ENCODE measurements at regions not wholly inside any gene's neighbourhood (a gene's known extent, or its start where the extent isn't known, plus 50 kb on each side); places are given as distances from the start of the nearest gene placed in this dataset.

GRCh38 chr14:100423317-100424010 is 100.3 kb downstream of the SLC25A47 start:
- no peaks in the 10 kb centered on the region for H3K4me1 ChIP-seq (ENCODE audit: control insufficient read depth, insufficient read depth, low read length, poor library complexity, severe bottlenecking)
- peaks cover 0 to 26% (median 14%) of the 10 kb centered on the region in 4 donors for H3K4me1 Mint-ChIP-seq
- H3K27ac ChIP-seq (ENCODE audit: insufficient read depth, low read length, poor library complexity, severe bottlenecking): no peak overlapping the region
- H3K9me3 Mint-ChIP-seq: peaks cover 0 to 1% (median 0%) of the 10 kb centered on the region in 7 donors
- no peak for DNase-seq
- no peaks in the 10 kb centered on the region for H3K36me3 ChIP-seq (ENCODE audit: control insufficient read depth, insufficient read depth, low read length)
- no peak overlapping the region for H3K4me3 ChIP-seq (ENCODE audit: low read depth, low read length)
- no peak for ATAC-seq (ENCODE audit: low read depth in 2 of 2)
- H3K27ac Mint-ChIP-seq: peak overlapping the region in 1 of 3 donors; percentile 8
- H3K4me3 Mint-ChIP-seq: no peak overlapping the region
- no peaks in the 10 kb centered on the region for H3K27me3 ChIP-seq (ENCODE audit: control insufficient read depth, insufficient read depth, low read length)
- H3K27me3 Mint-ChIP-seq: no peaks in the 10 kb centered on the region
- H3K36me3 Mint-ChIP-seq: peaks cover 5% of the 10 kb centered on the region
- H3K9me3 ChIP-seq (ENCODE audit: control insufficient read depth in 2 of 2, low read length in 2 of 2): no peaks in the 10 kb centered on the region

GRCh38 chr14:100424504-100425428 is 101.6 kb downstream of the SLC25A47 start:
- H3K27me3 Mint-ChIP-seq: no peaks in the 10 kb centered on the region
- no peak overlapping the region for H3K4me3 ChIP-seq (ENCODE audit: low read depth, low read length)
- H3K36me3 Mint-ChIP-seq: peaks cover 10% of the 10 kb centered on the region
- H3K27me3 ChIP-seq (ENCODE audit: control insufficient read depth, insufficient read depth, low read length): no peaks in the 10 kb centered on the region
- H3K4me3 Mint-ChIP-seq: no peak overlapping the region
- peaks cover 0 to 24% (median 13%) of the 10 kb centered on the region in 4 donors for H3K4me1 Mint-ChIP-seq
- DNase-seq (peak in 1 of 3 donors; percentile 28), ATAC-seq (ENCODE audit: low read depth in 2 of 2) (no peak)
- H3K27ac ChIP-seq (ENCODE audit: insufficient read depth, low read length, poor library complexity, severe bottlenecking): no peak overlapping the region
- H3K36me3 ChIP-seq (ENCODE audit: control insufficient read depth, insufficient read depth, low read length): no peaks in the 10 kb centered on the region
- H3K9me3 Mint-ChIP-seq: no peaks in the 10 kb centered on the region
- no peaks in the 10 kb centered on the region for H3K4me1 ChIP-seq (ENCODE audit: control insufficient read depth, insufficient read depth, low read length, poor library complexity, severe bottlenecking)
- peak overlapping the region in 2 of 3 donors; percentile 38 to 89 for H3K27ac Mint-ChIP-seq
- no peaks in the 10 kb centered on the region for H3K9me3 ChIP-seq (ENCODE audit: control insufficient read depth in 2 of 2, low read length in 2 of 2)

DNA sequence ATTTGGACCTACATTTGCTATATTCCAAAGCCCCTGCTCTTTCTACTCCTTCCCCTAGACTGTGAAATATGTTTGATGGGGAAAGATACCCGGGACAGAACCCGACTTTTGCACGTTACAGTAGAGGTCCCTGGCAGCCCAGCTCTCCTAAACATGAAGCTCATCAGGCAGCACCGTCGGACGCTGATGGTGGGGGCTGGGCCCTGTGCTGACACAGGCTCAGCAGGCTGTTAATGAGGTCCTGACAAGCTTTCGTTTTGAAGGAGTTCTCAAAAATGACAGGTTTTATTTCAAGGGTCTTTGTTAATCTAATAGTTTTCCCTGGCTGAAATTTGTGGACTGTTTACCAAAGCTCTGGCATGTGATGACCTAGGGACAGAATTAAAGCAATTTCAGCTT is 102.3 kb downstream of the SLC25A47 start:
- no peaks in the 10 kb centered on the region for H3K9me3 Mint-ChIP-seq
- H3K36me3 Mint-ChIP-seq: peaks cover 14% of the 10 kb centered on the region
- no peaks in the 10 kb centered on the region for H3K27me3 ChIP-seq (ENCODE audit: control insufficient read depth, insufficient read depth, low read length)
- H3K4me3 Mint-ChIP-seq: no peak overlapping the region
- no peaks in the 10 kb centered on the region for H3K36me3 ChIP-seq (ENCODE audit: control insufficient read depth, insufficient read depth, low read length)
- no peaks in the 10 kb centered on the region for H3K9me3 ChIP-seq (ENCODE audit: control insufficient read depth in 2 of 2, low read length in 2 of 2)
- H3K4me1 ChIP-seq (ENCODE audit: control insufficient read depth, insufficient read depth, low read length, poor library complexity, severe bottlenecking): no peaks in the 10 kb centered on the region
- no peak overlapping the region for H3K27ac ChIP-seq (ENCODE audit: insufficient read depth, low read length, poor library complexity, severe bottlenecking)
- H3K27ac Mint-ChIP-seq: no peak overlapping the region
- peaks cover 0 to 21% (median 13%) of the 10 kb centered on the region in 4 donors for H3K4me1 Mint-ChIP-seq
- no peak overlapping the region for H3K4me3 ChIP-seq (ENCODE audit: low read depth, low read length)
- no peaks in the 10 kb centered on the region for H3K27me3 Mint-ChIP-seq
- ATAC-seq (ENCODE audit: low read depth in 2 of 2) (no peak), DNase-seq (no peak)

GRCh38 chr14:100426314-100426713 is 103.2 kb downstream of the SLC25A47 start:
- H3K27me3 ChIP-seq (ENCODE audit: control insufficient read depth, insufficient read depth, low read length): no peaks in the 10 kb centered on the region
- no peaks in the 10 kb centered on the region for H3K36me3 ChIP-seq (ENCODE audit: control insufficient read depth, insufficient read depth, low read length)
- no peaks in the 10 kb centered on the region for H3K4me1 ChIP-seq (ENCODE audit: control insufficient read depth, insufficient read depth, low read length, poor library complexity, severe bottlenecking)
- Mint-ChIP-seq H3K36me3 (peaks cover 15% of the 10 kb centered on the region), H3K4me3 (no peak overlapping the region), H3K9me3 (no peaks in the 10 kb centered on the region), H3K27ac (no peak overlapping the region), H3K4me1 (peaks cover 0 to 16% (median 12%) of the 10 kb centered on the region in 4 donors), H3K27me3 (no peaks in the 10 kb centered on the region)
- no peak for DNase-seq
- H3K27ac ChIP-seq (ENCODE audit: insufficient read depth, low read length, poor library complexity, severe bottlenecking): no peak overlapping the region
- H3K9me3 ChIP-seq (ENCODE audit: control insufficient read depth in 2 of 2, low read length in 2 of 2): no peaks in the 10 kb centered on the region
- no peak overlapping the region for H3K4me3 ChIP-seq (ENCODE audit: low read depth, low read length)
- no peak for ATAC-seq (ENCODE audit: low read depth in 2 of 2)

DNA sequence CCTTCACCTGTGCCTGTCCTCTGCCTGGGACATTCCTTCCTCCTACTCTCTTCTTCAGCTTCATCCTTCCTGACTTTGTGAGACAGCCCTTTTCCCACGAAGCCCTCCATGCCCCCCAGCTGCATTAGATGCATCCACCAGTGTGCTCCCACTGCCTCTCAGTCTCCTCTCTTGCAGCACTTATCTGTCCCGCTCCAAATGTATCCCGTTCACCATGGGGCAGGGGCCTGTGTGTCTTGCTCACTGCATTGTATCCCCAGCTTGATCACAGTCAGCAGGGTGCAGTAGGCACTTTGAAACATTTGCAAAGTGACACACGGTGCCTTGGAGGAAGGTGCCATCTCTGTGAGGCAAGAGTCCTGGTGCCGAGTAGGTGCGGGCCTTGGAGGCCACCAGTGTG is 104.0 kb downstream of the SLC25A47 start:
- no peaks in the 10 kb centered on the region for H3K27me3 Mint-ChIP-seq
- peak overlapping the region in 2 of 3 donors; percentile 36 to 82 for H3K27ac Mint-ChIP-seq
- Histone ChIP-seq H3K27ac (ENCODE audit: insufficient read depth, low read length, poor library complexity, severe bottlenecking) (no peak overlapping the region), H3K4me1 (ENCODE audit: control insufficient read depth, insufficient read depth, low read length, poor library complexity, severe bottlenecking) (no peaks in the 10 kb centered on the region), H3K27me3 (ENCODE audit: control insufficient read depth, insufficient read depth, low read length) (no peaks in the 10 kb centered on the region), H3K36me3 (ENCODE audit: control insufficient read depth, insufficient read depth, low read length) (no peaks in the 10 kb centered on the region), H3K9me3 (ENCODE audit: control insufficient read depth in 2 of 2, low read length in 2 of 2) (no peaks in the 10 kb centered on the region), H3K4me3 (ENCODE audit: low read depth, low read length) (no peak overlapping the region)
- ATAC-seq (ENCODE audit: low read depth in 2 of 2): no peak
- H3K4me1 Mint-ChIP-seq: peaks cover 0 to 13% (median 11%) of the 10 kb centered on the region in 4 donors
- H3K9me3 Mint-ChIP-seq: no peaks in the 10 kb centered on the region
- peaks cover 15% of the 10 kb centered on the region for H3K36me3 Mint-ChIP-seq
- H3K4me3 Mint-ChIP-seq: no peak overlapping the region
- DNase-seq: no peak

- no peak overlapping the region for H3K4me3 ChIP-seq (ENCODE audit: low read depth, low read length)
- Mint-ChIP-seq H3K27me3 (no peaks in the 10 kb centered on the region), H3K4me1 (peaks cover 0 to 13% (median 9%) of the 10 kb centered on the region in 4 donors), H3K4me3 (no peak overlapping the region), H3K27ac (no peak overlapping the region), H3K36me3 (peaks cover 15% of the 10 kb centered on the region), H3K9me3 (no peaks in the 10 kb centered on the region)
- no peaks in the 10 kb centered on the region for H3K27me3 ChIP-seq (ENCODE audit: control insufficient read depth, insufficient read depth, low read length)
- no peak overlapping the region for H3K27ac ChIP-seq (ENCODE audit: insufficient read depth, low read length, poor library complexity, severe bottlenecking)
- no peaks in the 10 kb centered on the region for H3K9me3 ChIP-seq (ENCODE audit: control insufficient read depth in 2 of 2, low read length in 2 of 2)
- no peaks in the 10 kb centered on the region for H3K4me1 ChIP-seq (ENCODE audit: control insufficient read depth, insufficient read depth, low read length, poor library complexity, severe bottlenecking)
- H3K36me3 ChIP-seq (ENCODE audit: control insufficient read depth, insufficient read depth, low read length): no peaks in the 10 kb centered on the region
- ATAC-seq (ENCODE audit: low read depth in 2 of 2) (no peak), DNase-seq (no peak)
These were observed 105.6 kb downstream of the SLC25A47 start for GRCh38 chr14:100428727-100429126.

DNA sequence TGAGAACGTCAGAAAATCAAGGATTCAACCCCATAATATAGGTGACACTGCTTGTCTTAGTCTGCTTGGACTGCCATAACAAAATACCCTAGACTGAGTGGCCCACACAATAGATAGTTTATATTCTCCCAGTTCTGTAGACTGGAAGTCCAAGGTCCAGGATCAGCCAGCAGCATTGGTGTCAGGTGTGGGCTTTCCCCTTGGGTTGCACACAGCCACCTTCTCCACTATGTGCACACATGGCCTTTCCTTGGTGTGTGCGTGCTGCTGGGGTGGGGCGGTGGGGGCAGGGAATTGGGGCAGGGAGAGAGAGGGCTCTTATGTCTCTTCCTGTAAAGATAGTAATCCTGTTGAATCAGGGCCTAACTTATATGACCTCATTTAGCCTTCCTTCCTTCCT is 106.4 kb downstream of the SLC25A47 start:
- Mint-ChIP-seq H3K4me3 (no peak overlapping the region), H3K27ac (no peak overlapping the region), H3K9me3 (no peaks in the 10 kb centered on the region), H3K4me1 (peaks cover 0 to 13% (median 11%) of the 10 kb centered on the region in 4 donors), H3K36me3 (peaks cover 15% of the 10 kb centered on the region), H3K27me3 (no peaks in the 10 kb centered on the region)
- H3K27me3 ChIP-seq (ENCODE audit: control insufficient read depth, insufficient read depth, low read length): no peaks in the 10 kb centered on the region
- H3K36me3 ChIP-seq (ENCODE audit: control insufficient read depth, insufficient read depth, low read length): no peaks in the 10 kb centered on the region
- no peaks in the 10 kb centered on the region for H3K9me3 ChIP-seq (ENCODE audit: control insufficient read depth in 2 of 2, low read length in 2 of 2)
- no peak for ATAC-seq (ENCODE audit: low read depth in 2 of 2)
- H3K27ac ChIP-seq (ENCODE audit: insufficient read depth, low read length, poor library complexity, severe bottlenecking): no peak overlapping the region
- no peak overlapping the region for H3K4me3 ChIP-seq (ENCODE audit: low read depth, low read length)
- H3K4me1 ChIP-seq (ENCODE audit: control insufficient read depth, insufficient read depth, low read length, poor library complexity, severe bottlenecking): no peaks in the 10 kb centered on the region
- DNase-seq: no peak

Measured in CD4-positive, CD25-positive, alpha-beta regulatory T cell (primary cell).